ENCODE measurements at regions not wholly inside any gene's neighbourhood (a gene's known extent, or its start where the extent isn't known, plus 50 kb on each side); places are given as distances from the start of the nearest gene placed in this dataset.

DNA sequence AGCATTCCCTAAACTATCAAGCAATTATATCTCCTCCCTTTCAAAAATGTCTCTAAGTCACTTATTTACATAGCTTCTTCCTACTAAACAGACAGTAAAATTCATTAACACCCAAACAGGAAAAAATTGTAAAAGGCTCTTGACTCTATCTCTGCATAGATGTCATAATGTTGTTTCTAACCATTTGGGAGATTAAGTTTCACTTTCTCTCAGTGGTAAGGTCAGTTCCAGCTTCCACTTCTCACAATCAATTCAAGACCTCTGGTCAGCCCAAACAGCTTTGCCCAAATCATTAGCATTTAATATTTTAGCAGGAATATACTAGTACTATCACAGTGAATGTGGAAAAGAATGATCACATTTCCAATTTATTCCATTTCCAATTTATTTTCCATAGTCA lies 374.3 kb upstream of the MC4R start:
- TF ChIP-seq, protein P1, sequence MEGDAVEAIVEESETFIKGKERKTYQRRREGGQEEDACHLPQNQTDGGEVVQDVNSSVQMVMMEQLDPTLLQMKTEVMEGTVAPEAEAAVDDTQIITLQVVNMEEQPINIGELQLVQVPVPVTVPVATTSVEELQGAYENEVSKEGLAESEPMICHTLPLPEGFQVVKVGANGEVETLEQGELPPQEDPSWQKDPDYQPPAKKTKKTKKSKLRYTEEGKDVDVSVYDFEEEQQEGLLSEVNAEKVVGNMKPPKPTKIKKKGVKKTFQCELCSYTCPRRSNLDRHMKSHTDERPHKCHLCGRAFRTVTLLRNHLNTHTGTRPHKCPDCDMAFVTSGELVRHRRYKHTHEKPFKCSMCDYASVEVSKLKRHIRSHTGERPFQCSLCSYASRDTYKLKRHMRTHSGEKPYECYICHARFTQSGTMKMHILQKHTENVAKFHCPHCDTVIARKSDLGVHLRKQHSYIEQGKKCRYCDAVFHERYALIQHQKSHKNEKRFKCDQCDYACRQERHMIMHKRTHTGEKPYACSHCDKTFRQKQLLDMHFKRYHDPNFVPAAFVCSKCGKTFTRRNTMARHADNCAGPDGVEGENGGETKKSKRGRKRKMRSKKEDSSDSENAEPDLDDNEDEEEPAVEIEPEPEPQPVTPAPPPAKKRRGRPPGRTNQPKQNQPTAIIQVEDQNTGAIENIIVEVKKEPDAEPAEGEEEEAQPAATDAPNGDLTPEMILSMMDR (IDR thresholded peaks at IDR 0.05 in 8 of 11, conservative IDR thresholded peaks at IDR 0.05 in 3 of 11), result no peak
- no peak for TF ChIP-seq POLR2A (IDR thresholded peaks at IDR 0.05)
